Non-pigmented ciliary epithelial cell (primary cell): ENCODE measurements at regions not wholly inside any gene's neighbourhood (a gene's known extent, or its start where the extent isn't known, plus 50 kb on each side); places are given as distances from the start of the nearest gene placed in this dataset.
"Not testable (repeated sequence)": the region's sequence is repeated elsewhere in the genome, so short reads cannot be mapped to it uniquely, and the experiment has no call there.

Source experiments
- DNase-seq: peaks from one replicate; pipeline ENCODE4 v3.0.0-alpha.2; 2010; ENCODE audit warnings: low read depth

- no peak for DNase-seq
These were observed 900.6 kb upstream of the CDH9 start for GRCh38 chr5:27938989-27939388.

GRCh38 chr5:27928060-27928459 lies 889.7 kb upstream of the CDH9 start:
- no peak for DNase-seq

DNA sequence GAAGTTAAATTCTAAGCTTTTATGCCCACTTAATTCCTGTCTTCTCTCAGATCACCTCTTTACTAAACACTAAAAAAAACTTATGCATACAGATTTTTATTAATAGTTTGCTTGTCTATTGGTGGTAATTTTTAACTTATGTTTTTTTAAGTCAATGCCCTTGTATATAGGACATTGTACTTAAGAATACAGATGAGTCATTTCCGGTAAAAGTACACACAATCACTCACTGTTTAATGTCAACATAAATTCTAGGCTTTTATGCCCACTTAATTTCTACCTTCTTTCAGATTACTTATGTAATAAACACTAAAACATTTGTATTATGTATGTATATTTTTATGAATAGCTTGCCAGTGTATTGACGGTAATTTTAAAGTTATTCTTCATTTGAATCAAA lies 872.8 kb upstream of the CDH9 start:
- DNase-seq: no peak

DNA sequence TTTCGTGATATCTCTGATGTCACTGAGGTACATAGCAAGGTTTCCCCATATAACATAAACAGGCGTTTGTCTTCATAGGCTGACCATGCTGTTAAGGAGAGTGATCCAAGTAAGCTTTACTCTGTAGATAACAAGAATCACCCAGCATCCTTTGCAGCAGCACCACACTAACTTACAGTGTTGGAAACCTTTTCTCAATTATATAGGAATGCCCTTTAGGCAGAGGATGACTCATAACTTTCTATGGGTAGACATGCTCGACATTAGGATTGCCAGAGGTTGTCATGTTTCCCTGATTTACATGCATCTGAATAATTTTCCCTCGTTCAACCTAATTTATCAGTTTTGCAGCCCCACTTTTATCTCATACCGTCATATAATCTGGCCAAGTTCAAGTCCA lies 870.0 kb upstream of the CDH9 start:
- DNase-seq: no peak

GRCh38 chr5:27906931-27907601 lies 868.7 kb upstream of the CDH9 start:
- DNase-seq: no peak

GRCh38 chr5:27906481-27906880 lies 868.1 kb upstream of the CDH9 start:
- no peak for DNase-seq

DNA sequence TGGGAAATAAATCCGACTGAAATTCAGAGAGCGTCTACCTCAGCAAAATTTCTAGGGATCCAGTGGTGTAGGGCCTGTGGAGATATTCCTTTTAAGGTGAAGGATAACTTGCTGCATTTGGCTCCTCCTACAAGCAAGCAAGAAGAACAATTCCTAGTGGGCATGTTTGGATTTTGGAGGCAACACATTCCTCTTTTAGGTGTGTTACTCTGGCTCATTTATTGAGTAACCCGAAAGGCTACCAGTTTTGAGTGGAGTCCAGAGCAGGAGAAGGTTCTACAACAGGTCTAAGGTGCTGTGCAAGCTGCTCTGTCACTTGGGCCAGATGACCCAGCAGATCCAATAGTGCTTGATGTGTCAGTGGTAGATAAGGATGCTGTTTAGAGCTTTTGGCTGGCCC lies 862.4 kb upstream of the CDH9 start:
- DNase-seq: no peak

GRCh38 chr5:27876071-27876470 lies 837.7 kb upstream of the CDH9 start:
- peak; percentile 28 for DNase-seq

DNA sequence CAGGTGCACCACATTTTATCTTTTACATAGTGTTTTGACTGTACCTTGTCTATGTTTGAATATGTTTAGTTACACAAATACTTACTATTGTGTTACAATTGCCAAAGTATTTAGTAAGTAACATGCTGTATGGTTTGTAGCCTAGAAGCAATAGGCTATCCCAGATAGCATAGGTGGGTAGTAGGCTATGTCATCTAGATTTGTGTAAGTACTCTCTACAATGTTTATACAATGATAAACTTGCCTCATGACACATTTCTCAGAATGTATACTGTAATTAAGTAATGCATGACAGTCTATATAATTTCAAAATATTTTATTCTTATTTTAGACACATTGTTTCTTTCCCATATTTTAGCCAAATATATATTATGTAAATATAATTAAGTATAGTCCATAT lies 836.8 kb upstream of the CDH9 start:
- no peak for DNase-seq

DNA sequence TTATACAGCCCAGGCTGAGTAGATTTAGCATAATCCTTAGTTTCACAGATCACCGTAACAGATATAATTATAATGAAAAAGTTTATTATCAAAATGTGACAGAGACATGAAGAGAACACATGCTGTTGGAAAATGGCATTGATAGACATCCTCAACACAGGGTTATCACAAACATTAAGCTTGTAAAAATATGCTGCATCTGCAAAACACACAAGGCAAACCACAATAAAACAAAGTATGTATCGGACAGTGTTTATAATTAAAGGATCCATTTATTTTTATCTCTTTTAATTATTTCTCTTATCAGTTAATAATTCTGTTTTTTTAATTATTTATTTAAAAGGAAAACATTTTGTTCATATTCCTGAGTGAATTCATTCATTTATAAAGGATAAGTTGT lies 829.9 kb upstream of the CDH9 start:
- no peak for DNase-seq

DNA sequence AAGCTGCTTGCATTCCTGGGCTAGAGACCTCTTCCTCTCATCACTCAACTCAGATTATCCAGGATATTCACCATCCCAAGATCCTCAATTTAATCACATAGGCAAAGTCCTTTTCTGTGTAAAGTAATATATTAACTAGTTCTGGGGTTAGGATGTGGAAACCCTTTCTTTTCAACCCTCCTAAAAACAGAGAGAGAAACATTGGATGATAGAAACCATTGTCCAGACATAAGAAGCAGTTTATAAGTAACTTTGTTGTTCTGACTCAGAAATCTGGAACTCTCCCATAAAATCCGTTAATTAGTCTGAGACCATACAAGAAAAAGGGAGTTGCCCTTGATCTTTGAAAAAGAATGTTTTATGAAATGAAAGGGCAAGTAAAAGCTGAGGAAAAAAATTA lies 817.1 kb upstream of the CDH9 start:
- no peak for DNase-seq

- DNase-seq: peak; percentile 47
These were observed 816.0 kb upstream of the CDH9 start for GRCh38 chr5:27854243-27854852.

DNA sequence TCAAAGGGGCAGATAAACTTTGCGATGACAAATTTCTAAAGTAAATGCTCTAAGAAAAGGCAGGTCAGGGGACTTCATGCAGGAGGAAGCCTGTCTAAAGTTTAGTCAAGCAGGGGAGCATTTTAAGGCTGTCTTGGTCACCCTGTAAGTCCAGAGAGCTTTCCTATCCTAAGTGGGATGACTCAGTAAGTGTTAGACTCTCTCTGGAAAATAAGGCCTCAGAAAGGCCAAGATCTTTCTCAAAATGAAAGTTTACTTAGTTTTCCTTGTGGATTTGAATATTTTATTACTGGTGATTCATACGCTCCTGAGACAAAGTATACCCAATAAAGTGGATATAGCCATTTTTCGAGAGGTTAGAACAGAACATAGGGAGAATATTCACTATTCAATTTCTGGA lies 806.9 kb upstream of the CDH9 start:
- no peak for DNase-seq

DNA sequence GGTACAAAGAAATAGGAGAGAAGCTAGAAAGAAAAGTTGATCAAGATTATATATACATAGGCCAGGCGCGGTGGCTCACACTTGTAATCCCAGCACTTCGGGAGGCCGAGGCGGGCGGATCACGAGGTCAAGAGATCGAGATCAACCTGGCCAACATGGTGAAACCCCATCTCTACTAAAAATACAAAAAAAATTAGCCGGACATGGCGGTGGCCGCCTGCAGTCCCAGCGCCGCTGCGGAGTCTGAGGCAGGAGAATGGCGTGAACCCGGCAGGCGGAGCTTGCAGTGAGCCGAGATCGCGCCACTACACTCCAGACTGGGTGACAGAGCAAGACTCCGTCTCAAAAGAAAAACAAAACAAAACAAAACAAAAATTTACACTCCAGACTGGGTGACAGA lies 798.3 kb upstream of the CDH9 start:
- DNase-seq: not testable (repeated sequence)

DNA sequence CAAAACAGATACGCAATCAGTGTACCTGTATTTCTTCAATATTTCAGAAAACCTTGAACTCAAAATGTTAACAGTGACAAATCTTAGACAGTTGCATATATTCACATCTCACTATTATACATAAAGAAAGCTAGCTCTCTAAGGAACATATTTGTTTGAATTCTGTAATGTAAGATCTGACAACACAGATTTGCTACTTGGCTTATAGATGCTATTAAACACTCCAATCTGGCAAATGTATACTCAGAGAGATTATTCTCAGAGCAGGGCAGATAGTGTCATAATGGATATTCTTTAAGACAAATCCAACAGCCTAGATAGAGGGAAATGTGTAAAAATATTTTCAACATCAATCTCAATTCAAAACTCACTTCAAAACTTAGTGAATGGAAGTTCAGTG lies 794.5 kb upstream of the CDH9 start:
- no peak for DNase-seq

- peak; percentile 51 for DNase-seq
These were observed 792.2 kb upstream of the CDH9 start for GRCh38 chr5:27830546-27830945.

- no peak for DNase-seq
These were observed 783.3 kb upstream of the CDH9 start for GRCh38 chr5:27821681-27822080.

DNA sequence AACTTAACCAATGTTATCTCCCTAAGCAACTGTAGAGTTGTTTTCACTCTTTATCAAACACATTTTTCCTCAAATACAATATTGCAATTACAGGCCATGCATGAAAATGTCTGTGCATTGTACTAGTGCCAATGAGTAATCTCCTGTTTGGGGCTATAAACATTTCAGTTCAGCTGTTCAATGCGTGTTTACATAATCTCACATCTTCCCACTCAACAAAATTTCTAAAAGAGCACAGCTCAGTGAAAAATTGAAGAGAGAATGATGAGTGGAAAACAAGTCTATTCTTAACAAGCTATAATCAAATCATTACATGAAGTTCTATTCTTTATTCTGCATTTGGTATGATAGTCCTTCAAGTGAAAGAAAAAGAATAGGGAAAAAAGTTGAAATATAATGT lies 780.5 kb upstream of the CDH9 start:
- no peak for DNase-seq

GRCh38 chr5:27814983-27815382 lies 776.6 kb upstream of the CDH9 start:
- DNase-seq: no peak

GRCh38 chr5:27814286-27814685 lies 775.9 kb upstream of the CDH9 start:
- DNase-seq: no peak

DNA sequence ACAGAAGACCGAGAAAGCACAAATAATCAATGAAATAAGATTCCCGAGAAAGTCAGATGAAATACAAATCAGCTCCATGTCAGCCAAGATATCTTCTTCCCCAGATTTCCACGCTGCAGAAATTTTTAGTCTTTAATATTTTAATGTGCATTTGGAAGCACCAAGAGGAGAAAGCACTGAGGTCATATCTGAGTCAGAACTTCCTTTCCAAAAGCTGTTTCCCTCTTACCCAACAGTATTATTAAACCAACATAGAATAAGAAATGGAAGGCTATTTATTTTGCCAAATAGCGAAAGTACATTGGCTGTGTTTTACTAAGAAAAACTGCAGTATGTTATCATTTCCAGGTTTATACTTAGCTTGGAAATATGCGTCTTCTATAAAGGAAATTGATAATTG lies 772.1 kb upstream of the CDH9 start:
- no peak for DNase-seq

GRCh38 chr5:27797220-27797619 lies 758.8 kb upstream of the CDH9 start:
- no peak for DNase-seq

DNA sequence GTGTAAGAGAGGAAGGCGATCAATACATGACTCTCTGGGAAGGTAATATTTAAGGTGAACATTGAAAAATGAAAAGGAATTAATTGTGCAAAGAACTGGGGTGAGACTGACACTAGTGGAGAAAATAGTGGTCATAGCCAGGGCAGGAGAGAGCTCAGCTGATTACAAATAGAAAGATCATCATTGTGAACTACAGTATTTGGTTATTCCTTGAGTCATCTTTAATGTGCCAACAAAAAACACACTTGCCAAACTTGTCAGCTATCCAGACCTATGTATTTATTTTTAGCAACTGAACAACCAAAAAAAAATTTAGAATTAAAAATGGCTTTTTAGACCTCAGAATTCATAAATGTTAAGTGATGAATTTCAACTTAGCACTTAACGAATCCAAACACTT lies 749.8 kb upstream of the CDH9 start:
- DNase-seq: no peak

DNA sequence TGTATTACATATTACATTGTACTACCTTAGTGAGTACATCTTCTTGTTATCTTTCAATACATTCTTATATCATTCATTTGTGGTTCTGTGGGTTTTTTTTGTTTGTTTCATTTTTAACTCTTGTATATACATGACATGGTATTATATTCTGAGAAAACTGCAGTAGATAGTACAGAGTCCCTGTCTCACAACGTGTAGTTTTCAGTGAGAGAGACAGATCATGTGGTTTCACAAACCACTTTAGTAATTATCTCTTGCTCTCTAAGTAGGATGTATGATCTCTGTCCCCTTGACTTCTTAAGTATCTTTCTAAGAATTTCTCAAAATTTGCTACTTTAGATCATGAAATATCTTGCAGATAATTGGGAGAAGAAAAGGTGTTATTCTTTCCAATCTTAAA lies 745.9 kb upstream of the CDH9 start:
- no peak for DNase-seq
